Adrenal gland (tissue), 5 donors: ENCODE measurements at regions not wholly inside any gene's neighbourhood (a gene's known extent, or its start where the extent isn't known, plus 50 kb on each side); places are given as distances from the start of the nearest gene placed in this dataset.

Experiments
- POLR2A ChIP-seq, 2 donors: fragments of 450-650 bp; IDR thresholded peaks; one replicate each; pipeline ENCODE4 v1.6.1; 2017; ENCODE audit warnings: antibody characterized with exemption in 2 of 2, mild to moderate bottlenecking in 2 of 2, moderate library complexity in 1 of 2
- TF ChIP-seq, protein P1 (sequence below), 6 experiments: fragments of 450-650 bp in 4 of 6; fragments of 200-600 bp in 2 of 6; sonication (generic) in 1 of 6; IDR thresholded peaks; 1 replicate in 5 of 6; 2 replicates in 1 of 6; pipeline versions ENCODE4 v1.5.1 to v1.8.0; 2016 to 2021; ENCODE audit warnings: antibody characterized with exemption in 6 of 6, mild to moderate bottlenecking in 2 of 6, moderate library complexity in 1 of 6
- donor health status: DM: no; HTN: no; CAD: no.

- TF ChIP-seq, protein P1, sequence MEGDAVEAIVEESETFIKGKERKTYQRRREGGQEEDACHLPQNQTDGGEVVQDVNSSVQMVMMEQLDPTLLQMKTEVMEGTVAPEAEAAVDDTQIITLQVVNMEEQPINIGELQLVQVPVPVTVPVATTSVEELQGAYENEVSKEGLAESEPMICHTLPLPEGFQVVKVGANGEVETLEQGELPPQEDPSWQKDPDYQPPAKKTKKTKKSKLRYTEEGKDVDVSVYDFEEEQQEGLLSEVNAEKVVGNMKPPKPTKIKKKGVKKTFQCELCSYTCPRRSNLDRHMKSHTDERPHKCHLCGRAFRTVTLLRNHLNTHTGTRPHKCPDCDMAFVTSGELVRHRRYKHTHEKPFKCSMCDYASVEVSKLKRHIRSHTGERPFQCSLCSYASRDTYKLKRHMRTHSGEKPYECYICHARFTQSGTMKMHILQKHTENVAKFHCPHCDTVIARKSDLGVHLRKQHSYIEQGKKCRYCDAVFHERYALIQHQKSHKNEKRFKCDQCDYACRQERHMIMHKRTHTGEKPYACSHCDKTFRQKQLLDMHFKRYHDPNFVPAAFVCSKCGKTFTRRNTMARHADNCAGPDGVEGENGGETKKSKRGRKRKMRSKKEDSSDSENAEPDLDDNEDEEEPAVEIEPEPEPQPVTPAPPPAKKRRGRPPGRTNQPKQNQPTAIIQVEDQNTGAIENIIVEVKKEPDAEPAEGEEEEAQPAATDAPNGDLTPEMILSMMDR (IDR thresholded peaks at IDR 0.05): no peak
- no peak for TF ChIP-seq POLR2A (IDR thresholded peaks at IDR 0.05)
Observed at GRCh38 chr16:60640038-60640437, 1396.2 kb downstream of the CDH8 start.
